Keratinocyte (primary cell): ENCODE measurements at regions not wholly inside any gene's neighbourhood (a gene's known extent, or its start where the extent isn't known, plus 50 kb on each side); places are given as distances from the start of the nearest gene placed in this dataset.

Source experiments
- DNase-seq: peaks from one replicate; pipeline ENCODE4 v3.0.0-alpha.2; 2011; ENCODE audit warnings: low read depth, missing footprints, low spot score
- FAIRE-seq: peaks from 2 replicates; lab custom pipeline; 2011; peaks lifted over from hg19 to GRCh38; lab: Jason Lieb, UNC
- H2AFZ ChIP-seq: 2 replicates; pipeline ENCODE4 v1.6.0; 2012; ENCODE audit warnings: low read length, control low read depth, inconsistent platforms; ENCODE audit not compliant: control insufficient read depth
- H3K27ac ChIP-seq: 2 replicates; pipeline ENCODE4 v1.5.1; 2011; ENCODE audit warnings: low read length; ENCODE audit not compliant: control insufficient read depth, insufficient read depth
- H3K27me3 ChIP-seq: 3 replicates; pipeline ENCODE4 v1.6.0; 2011; ENCODE audit warnings: low read length; ENCODE audit not compliant: control insufficient read depth, insufficient read depth; ENCODE audit errors: extremely low read depth
- H3K36me3 ChIP-seq, 2 experiments: 2 replicates in 1 of 2; 3 replicates in 1 of 2; pipeline ENCODE4 v1.5.1; 2011; ENCODE audit warnings: low read length in 2 of 2, mild to moderate bottlenecking in 1 of 2; ENCODE audit not compliant: control insufficient read depth in 2 of 2, insufficient read depth in 2 of 2; ENCODE audit errors: extremely low read depth in 1 of 2
- H3K4me1 ChIP-seq: 3 replicates; pipeline ENCODE4 v1.5.1; 2011; ENCODE audit warnings: low read length; ENCODE audit not compliant: control insufficient read depth, insufficient read depth; ENCODE audit errors: extremely low read depth
- H3K4me2 ChIP-seq: 3 replicates; pipeline ENCODE4 v1.6.0; 2011; ENCODE audit warnings: low read depth, low read length; ENCODE audit not compliant: control insufficient read depth, insufficient read depth; ENCODE audit errors: extremely low read depth
- H3K4me3 ChIP-seq, 3 experiments: fragments of 200-600 bp in 1 of 3; sonication (generic) in 1 of 3; 2 replicates in 2 of 3; 3 replicates in 1 of 3; pipeline ENCODE4 v1.5.1; 2011 to 2016; ENCODE audit warnings: low read length in 3 of 3, mild to moderate bottlenecking in 3 of 3, control low read depth in 2 of 3, inconsistent platforms in 1 of 3, low read depth in 1 of 3, mixed read lengths in 1 of 3, mixed run types in 1 of 3, moderate library complexity in 1 of 3; ENCODE audit not compliant: control insufficient read depth in 2 of 3, insufficient read depth in 2 of 3; ENCODE audit errors: extremely low read depth in 1 of 3
- H3K79me2 ChIP-seq: 2 replicates; pipeline ENCODE4 v1.6.0; 2012; ENCODE audit warnings: low read length; ENCODE audit not compliant: control insufficient read depth, insufficient read depth
- H3K9ac ChIP-seq: 3 replicates; pipeline ENCODE4 v1.6.0; 2011; ENCODE audit warnings: low read length; ENCODE audit not compliant: control insufficient read depth, insufficient read depth; ENCODE audit errors: extremely low read depth
- H3K9me1 ChIP-seq: 3 replicates; pipeline ENCODE4 v1.6.0; 2011; ENCODE audit warnings: low read length; ENCODE audit not compliant: control insufficient read depth, insufficient read depth; ENCODE audit errors: extremely low read depth
- H3K9me3 ChIP-seq: 2 replicates; pipeline ENCODE4 v1.5.1; 2012; ENCODE audit warnings: low read depth, low read length; ENCODE audit not compliant: control insufficient read depth
- H4K20me1 ChIP-seq: 3 replicates; pipeline ENCODE4 v1.6.0; 2011; ENCODE audit warnings: low read length; ENCODE audit not compliant: control insufficient read depth, insufficient read depth; ENCODE audit errors: extremely low read depth
- CTCF ChIP-seq, 3 experiments: IDR thresholded peaks in 1 of 3; conservative IDR thresholded peaks in 1 of 3; optimal IDR thresholded peaks in 1 of 3; 2 replicates in 2 of 3; 3 replicates in 1 of 3; pipeline versions ENCODE3 to v1.5.1; 2011; ENCODE audit warnings: low read length in 3 of 3, mild to moderate bottlenecking in 3 of 3, moderate library complexity in 2 of 3, control low read depth in 1 of 3, inconsistent platforms in 1 of 3; ENCODE audit not compliant: insufficient read depth in 2 of 3; ENCODE audit errors: extremely low read depth in 1 of 3
- EZH2 ChIP-seq: IDR thresholded peaks from one replicate; pipeline ENCODE4 v1.6.1; 2012; ENCODE audit warnings: inconsistent platforms, mild to moderate bottlenecking, low read length, moderate library complexity
- dilution Hi-C: fragments of 300-500 bp; cut with MboI; formaldehyde crosslinking; loops from one replicate; pipeline ENCODE4 v1.7.0; 2020; ENCODE audit warnings: low sequenced_read_pairs; ENCODE audit not compliant: extremely low pct_ligation_motif_present

- Histone ChIP-seq H3K9me3 (no peaks in the 10 kb centered on the region), H3K9me1 (no peaks in the 10 kb centered on the region), H3K79me2 (no peaks in the 10 kb centered on the region), H3K36me3 (no peaks in the 10 kb centered on the region), H4K20me1 (no peaks in the 10 kb centered on the region), H3K4me2 (no peak overlapping the region), H3K9ac (no peak overlapping the region), H3K4me1 (no peaks in the 10 kb centered on the region), H3K27me3 (no peaks in the 10 kb centered on the region), H2AFZ (no peak overlapping the region), H3K27ac (no peak overlapping the region), H3K4me3 (no peak overlapping the region)
- dilution Hi-C loops: no loop called here
- FAIRE-seq (no peak), DNase-seq (no peak)
- TF ChIP-seq CTCF (optimal IDR thresholded peaks at IDR 0.05 in 1 of 3, IDR thresholded peaks at IDR 0.05 in 1 of 3, conservative IDR thresholded peaks at IDR 0.05 in 1 of 3; ENCODE audit: extremely low read depth in 1 of 3, insufficient read depth in 2 of 3, low read length in 3 of 3) (no peak), EZH2 (no peak)
These were observed 662.2 kb downstream of the CDH8 start for GRCh38 chr16:61374071-61374470.

- TF ChIP-seq CTCF (optimal IDR thresholded peaks at IDR 0.05 in 1 of 3, IDR thresholded peaks at IDR 0.05 in 1 of 3, conservative IDR thresholded peaks at IDR 0.05 in 1 of 3; ENCODE audit: extremely low read depth in 1 of 3, insufficient read depth in 2 of 3, low read length in 3 of 3): no peak
- TF ChIP-seq EZH2: no peak
- Histone ChIP-seq H2AFZ (no peak overlapping the region), H3K79me2 (no peaks in the 10 kb centered on the region), H3K27me3 (no peaks in the 10 kb centered on the region), H3K27ac (no peak overlapping the region), H3K4me3 (no peak overlapping the region), H3K9me3 (no peaks in the 10 kb centered on the region), H4K20me1 (no peaks in the 10 kb centered on the region), H3K9ac (no peak overlapping the region), H3K9me1 (no peaks in the 10 kb centered on the region), H3K4me2 (no peak overlapping the region), H3K4me1 (no peaks in the 10 kb centered on the region), H3K36me3 (no peaks in the 10 kb centered on the region)
- dilution Hi-C loops: no loop called here
- no peak for DNase-seq
- FAIRE-seq: no peak
These were observed 664.4 kb downstream of the CDH8 start for GRCh38 chr16:61371881-61372280.
